SKM-1 (cell line): ENCODE measurements at regions not wholly inside any gene's neighbourhood (a gene's known extent, or its start where the extent isn't known, plus 50 kb on each side); places are given as distances from the start of the nearest gene placed in this dataset.
"Not testable (repeated sequence)": the region's sequence is repeated elsewhere in the genome, so short reads cannot be mapped to it uniquely, and the experiment has no call there.

Source experiments
- DNase-seq: peaks from one replicate; lab custom pipeline; 2025; ENCODE audit not compliant: unreplicated experiment; lab: John Stamatoyannopoulos, UW

DNA sequence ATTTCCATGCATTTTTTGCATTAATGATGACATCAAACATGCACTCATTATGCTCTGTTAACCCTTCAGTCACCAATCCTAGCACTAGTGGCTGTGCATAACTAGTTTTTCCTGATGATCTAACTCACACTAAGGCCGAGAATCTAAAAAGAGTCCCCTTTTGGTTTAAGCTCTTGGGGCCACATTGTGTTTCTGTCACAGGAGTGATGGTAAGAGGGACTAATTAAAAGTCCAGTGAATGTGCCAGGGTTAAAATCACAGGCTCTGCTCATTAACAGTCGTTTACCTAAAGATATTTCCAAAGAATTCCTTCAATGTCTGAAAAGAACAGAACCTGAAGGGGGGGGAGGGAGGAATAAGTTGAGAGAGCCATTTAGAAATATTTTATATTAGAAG lies 359.0 kb upstream of the ANKRD30A start:
- no peak for DNase-seq

GRCh38 chr10:36765782-36766414 lies 359.5 kb upstream of the ANKRD30A start:
- no peak for DNase-seq

DNA sequence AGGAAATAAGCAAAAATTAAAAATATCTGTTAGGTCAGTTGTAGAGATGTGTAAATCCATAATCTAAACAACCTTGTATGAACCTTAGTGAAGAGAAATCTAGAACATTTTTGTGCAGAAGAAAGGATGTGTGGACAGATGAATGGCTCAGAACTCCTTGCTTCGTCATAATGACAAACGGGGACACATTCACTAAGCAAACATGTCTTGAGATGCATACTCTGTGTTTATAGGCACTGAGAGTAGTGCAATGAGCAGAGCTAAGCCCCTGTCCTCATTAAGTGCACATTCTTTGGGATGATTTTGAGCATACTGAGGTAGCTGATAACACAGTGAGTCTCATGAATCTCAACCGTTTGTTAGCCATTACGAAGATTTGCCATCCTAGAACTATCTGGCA lies 360.6 kb upstream of the ANKRD30A start:
- DNase-seq, result no peak

- DNase-seq, result no peak
Measured at GRCh38 chr10:36761121-36761520, 364.3 kb upstream of the ANKRD30A start.

DNA sequence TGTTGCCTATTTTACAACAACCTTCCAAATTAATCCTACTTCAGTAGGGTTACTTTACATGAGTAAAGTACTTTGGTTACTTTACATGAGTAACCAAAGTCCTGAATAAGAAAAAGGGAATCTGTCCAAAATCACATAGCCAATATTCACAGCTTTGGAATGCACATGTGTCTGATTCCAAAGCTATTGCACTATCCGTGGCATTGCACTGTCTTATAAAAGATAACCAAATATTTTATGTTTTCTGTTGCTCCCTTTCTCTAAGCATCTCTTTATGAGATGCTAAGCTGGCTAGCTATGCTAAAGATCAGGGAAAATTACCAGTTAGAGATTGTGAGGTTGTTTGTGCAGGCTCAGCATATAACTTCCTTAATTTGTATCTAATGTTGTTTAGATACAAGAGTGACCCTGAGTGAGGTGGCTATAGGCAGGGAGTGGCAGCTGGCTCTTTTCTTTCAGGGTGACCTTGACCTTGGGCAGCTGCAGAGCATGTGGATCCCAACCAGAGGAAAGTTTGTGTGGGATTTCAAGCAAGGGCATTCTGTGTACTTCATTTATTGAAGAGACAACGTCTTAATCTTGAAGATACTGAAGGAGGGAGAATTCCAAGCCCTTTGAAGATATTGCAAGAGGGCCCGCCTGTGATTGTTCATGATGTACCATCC lies 366.1 kb upstream of the ANKRD30A start:
- DNase-seq, result no peak

DNA sequence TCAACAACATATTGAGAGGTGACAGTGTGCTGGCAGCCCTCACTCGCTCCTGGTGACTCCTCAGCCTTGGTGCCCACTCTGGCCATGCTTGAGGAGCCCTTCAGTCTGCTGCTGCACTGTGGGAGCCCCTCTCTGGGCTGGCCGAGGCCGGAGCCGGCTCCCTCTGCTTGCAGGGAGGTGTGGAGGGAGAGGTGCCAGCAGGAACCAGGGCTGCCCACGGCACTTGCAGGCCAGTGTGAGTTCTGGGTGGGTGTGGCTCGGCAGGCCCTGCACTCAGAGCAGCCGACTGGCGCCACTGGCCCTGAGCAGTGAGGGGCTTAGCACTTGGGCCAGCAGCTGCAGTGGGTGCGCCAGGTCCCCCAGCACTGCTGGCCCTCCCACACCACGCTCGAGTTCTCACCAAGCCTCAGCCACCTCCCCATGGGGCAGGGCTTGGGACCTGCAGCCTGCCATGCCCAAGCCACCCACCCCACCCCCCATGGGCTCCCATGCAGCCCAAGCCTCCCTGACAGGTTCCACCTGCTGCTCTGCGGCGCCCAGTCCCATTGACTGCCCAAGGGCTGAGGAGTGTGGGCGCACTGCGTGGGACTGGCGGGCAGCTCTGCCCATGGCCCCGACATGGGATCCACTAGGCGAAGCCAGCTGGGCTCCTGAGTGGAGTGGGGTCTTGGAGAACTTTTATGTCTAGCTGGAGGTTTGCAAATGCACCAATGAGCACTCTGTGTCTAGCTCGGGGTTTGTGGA lies 377.1 kb upstream of the ANKRD30A start:
- DNase-seq, result no peak

DNA sequence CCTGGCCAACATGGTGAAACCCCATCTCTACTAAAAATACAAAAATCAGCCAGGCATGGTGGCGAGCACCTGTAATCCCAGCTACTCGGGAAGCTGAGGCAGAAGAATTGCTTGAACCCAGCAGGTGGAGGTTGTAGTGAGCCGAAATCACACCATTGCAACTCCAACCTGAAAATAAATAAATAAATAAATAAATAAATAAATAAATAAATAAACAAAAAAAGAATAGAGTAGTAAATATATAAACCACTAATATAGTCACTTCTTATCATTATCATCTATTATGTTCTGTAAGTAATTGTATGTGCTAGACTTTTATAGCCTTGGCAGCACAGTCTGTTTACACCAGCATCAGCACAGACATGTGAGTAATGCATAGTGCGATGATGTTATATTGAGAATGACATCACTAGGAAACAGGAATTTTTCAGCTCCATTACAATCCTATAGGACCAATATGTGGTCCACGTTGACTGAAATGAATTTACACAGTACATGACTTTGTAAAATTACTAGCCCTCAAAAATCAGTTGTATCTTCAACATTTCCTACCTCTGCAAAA lies 385.4 kb upstream of the ANKRD30A start:
- DNase-seq, result no peak

GRCh38 chr10:36738738-36739431 lies 386.5 kb upstream of the ANKRD30A start:
- no peak for DNase-seq

DNA sequence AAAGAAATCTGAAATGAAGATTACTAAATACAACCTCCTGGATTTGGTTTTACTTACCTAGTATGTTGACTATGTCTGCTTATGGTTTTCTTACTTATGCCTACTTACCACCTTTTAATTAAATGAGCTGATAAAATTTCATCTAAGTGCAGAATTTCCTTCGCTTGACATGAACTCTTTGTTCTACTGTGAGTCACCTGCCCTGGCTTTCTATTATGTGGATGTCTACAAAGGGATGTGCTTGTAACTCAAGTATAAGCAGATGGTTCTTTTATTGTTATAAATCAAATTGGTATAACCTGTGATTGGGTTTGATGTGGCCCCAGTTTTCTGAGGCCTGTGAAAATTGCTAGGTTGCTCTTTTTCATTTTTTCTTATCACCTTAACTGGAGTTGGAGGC lies 389.1 kb upstream of the ANKRD30A start:
- DNase-seq, result no peak

- not testable (repeated sequence) for DNase-seq
Measured at GRCh38 chr10:36734590-36734989, 390.8 kb upstream of the ANKRD30A start.

- DNase-seq, result no peak
Measured at GRCh38 chr10:36730316-36730715, 395.1 kb upstream of the ANKRD30A start.

DNA sequence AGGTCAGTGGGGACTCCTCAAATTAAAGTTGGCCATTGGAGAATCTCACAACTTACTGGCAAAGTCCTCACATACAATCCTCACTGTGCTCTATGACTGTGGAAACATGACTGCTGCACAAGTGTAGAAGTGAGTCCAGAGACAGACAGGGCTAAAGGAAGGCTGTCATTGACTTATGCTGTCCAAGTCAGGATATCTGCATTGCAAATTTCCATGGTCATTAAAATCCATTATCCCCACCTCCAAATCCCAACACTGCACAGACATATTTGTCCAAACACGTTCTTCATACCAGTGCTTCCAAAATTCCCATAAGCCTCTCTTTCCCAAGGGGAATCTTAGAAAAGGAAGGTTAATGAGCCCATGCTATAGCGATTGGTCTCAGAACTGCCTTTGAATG lies 396.8 kb upstream of the ANKRD30A start:
- DNase-seq, result no peak

DNA sequence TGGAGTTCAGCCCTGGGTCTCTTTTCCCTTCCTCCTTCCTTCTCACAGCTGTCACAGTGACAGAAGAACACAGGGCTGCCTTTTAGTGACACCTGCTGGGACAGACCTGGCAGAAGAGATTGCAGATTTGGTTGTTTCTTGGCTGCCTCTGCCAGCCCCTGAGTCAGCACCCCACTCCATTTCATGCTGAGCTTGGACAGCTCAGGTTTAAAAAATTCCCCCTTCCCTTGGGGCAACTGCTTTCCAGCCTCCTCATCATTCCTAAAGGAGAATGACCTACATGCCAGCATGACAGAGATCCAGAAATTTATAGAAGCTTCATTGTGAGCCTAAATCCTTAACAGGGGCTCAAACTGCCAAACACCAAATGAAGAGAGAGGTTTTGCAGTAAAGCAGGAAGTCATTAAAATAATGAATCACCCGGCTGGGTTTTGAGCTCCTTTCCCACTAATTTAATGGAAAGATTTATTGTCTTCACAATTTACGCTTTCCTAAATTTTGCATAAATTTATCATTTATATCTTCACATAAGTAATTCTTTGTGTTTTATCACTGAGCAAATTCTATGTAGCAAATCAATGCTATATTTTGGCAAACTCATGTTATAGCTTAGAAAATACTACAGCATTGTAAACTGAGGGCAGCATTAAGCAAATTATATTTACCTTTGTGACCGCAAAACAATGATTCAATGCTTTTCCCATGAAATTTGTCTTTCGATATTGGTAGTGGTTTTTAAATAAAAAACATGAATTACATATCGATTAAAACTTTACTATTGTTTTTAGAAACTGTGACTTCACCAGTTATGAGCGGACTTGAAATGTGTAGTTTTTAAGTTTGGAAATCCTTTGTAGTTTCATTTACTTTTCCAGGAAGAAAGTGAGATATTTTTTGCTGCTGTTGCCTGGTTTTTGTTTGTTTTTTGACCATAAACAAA lies 399.5 kb upstream of the ANKRD30A start:
- DNase-seq, result no peak

DNA sequence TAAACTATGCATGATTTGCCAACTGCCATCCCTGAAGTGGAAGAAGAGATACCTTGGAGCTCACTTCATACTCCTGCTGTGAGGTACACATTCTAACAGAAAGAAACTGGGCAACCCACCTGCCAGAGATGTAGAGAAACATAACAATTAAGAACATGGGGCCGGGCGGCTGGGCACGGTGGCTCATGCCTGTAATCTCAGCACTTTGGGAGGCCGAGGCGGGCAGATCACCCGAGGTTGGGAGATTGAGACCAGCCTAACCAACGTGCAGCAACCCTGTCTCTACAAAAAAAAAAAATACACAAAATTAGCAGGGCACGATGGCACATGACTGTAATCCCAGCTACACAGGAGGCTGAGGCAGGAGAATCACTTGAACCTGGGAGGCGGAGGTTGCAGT lies 402.6 kb upstream of the ANKRD30A start:
- no peak for DNase-seq

- DNase-seq, result no peak
Measured at GRCh38 chr10:36721871-36722270, 403.5 kb upstream of the ANKRD30A start.

GRCh38 chr10:36720895-36721294 lies 404.5 kb upstream of the ANKRD30A start:
- no peak for DNase-seq

- DNase-seq, result no peak
Measured at GRCh38 chr10:36717118-36717517, 408.3 kb upstream of the ANKRD30A start.

DNA sequence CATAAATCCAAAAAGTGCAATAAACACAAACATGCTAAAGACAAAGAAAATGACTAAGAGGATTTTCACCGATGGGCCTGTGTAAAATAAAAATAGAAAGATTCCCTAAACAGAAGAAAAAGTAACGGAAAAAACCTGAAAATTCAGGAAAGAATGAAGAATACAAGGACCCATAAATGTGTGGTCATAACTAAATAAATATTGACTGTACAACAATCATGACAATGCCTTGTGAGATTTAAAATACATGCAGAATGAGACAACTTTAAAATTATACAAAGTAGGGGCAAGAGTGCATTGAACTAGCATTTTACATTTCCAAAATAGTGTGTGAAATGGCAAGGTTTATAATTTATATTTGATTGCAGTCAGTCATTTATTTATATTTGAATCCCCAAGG lies 409.1 kb upstream of the ANKRD30A start:
- no peak for DNase-seq

DNA sequence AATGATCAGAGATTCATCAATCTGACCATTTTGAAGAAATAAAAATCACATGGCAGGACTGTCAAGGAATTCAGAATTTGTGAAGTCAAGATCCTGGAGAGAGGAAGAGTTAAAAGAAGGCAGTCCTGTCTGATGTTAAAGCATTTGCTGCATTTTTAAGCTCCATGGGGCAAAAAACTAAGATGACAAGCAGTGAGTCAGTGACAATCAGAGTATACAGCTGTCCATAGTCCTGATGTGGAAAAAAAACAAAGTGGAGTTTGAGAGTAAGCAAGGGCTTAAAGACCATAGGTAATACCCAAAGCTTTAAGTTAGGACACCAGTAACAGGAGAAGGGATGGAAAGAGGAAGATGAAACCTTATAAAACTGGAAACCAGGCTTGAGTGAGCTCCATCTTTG lies 412.7 kb upstream of the ANKRD30A start:
- no peak for DNase-seq

- DNase-seq, result no peak
Measured at GRCh38 chr10:36711361-36711760, 414.0 kb upstream of the ANKRD30A start.
